NCI-H748 (cell line): ENCODE measurements at regions not wholly inside any gene's neighbourhood (a gene's known extent, or its start where the extent isn't known, plus 50 kb on each side); places are given as distances from the start of the nearest gene placed in this dataset.
"Not testable (repeated sequence)": the region's sequence is repeated elsewhere in the genome, so short reads cannot be mapped to it uniquely, and the experiment has no call there.

ENCODE experiments used
- DNase-seq: peaks from one replicate; lab custom pipeline; 2025; ENCODE audit not compliant: unreplicated experiment; lab: John Stamatoyannopoulos, UW

DNA sequence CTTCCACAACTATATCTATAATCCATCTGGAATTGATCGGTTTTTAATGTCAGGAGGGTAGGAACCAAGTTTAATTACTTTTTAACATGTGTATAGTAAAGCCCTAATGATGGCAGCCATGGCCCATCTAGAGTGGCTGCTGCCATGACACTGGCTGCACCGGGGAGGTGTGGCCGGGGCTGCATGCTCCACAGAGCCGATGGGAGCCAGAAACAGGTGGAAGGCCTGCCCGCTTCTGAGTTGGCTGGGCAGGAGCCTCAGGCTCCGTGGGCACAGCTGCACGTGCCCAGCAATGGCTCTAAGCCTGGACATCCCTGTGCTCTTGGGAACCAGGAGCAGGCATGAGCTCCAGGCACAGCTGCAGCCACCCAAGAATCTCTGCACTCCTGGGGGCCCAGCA is 73.0 kb downstream of the GBP6 start:
- DNase-seq, result no peak

DNA sequence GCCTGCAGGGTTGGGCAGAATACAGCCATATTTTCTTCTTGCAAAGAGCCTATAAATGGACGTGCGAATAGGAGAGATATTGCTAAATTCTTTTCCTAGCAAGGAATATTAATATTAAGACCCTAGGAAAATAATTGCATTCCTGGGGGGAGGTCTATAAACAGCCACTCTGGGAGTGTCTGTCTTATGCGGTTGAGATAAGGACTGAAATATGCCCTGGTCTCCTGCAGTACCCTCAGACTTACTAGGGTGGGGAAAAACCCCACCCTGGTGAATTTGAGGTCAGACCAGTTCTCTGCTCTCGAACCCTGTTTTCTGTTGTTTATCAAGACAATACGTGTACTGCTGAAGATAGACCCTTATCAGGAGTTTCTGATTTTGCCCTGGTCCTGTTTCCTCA is 74.4 kb downstream of the GBP6 start:
- not testable (repeated sequence) for DNase-seq

DNA sequence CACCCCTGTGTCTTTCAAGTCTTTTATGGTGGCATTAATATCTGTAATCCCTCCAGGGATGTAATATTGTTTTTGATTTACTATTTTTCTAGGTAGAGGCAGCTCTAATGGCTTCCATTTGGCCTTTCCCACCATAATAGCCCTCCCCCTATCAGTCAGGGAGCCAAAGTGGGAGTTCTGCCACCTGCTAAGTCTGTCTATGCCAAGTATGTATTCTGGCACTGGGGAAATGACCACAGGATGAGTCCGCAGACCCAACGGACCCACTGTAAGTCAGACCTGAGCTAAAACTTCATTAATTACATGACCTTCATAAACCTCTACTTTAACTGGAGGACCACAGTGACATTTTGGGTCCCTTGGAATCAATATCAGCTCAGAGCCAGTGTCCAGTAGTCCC is 77.1 kb downstream of the GBP6 start:
- DNase-seq, result no peak

DNA sequence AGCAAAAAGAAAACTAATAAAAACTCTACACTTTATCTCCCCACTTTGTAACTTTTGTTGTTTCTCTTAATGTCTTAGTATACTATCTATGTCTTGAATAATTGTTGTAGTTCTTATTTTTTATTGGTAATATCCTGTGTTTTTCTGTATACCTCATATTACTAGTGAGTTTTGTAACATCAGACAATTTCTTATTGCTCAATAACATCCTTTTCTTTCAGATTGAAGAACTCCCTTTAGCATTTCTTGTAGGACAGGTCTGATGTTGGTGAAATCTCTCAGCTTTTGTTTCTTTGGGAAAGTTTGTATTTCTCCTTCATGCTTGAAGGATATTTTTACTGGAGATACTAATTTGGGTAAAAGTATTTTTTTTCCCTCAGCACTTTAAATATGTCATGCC is 79.8 kb upstream of the LRRC8B start:
- no peak for DNase-seq

DNA sequence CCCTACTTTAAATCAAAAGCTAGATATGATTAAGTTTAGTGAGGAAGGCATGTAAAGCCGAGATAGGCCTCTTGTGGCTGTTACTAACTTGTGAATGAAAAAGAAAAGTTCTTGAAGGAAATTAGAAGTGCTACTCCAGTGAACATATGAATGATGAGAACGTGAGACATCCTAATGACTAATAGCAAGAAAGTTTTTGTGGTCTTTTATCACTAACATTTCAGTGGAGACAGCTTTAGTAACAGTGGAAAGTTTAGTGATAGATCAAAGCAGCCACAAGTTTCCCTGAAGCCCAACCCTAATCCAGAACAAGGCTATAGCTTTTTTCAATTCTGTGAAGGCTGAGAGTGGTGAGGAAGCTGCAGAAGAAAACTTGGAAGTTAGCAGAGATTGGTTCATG is 73.6 kb upstream of the LRRC8B start:
- no peak for DNase-seq

DNA sequence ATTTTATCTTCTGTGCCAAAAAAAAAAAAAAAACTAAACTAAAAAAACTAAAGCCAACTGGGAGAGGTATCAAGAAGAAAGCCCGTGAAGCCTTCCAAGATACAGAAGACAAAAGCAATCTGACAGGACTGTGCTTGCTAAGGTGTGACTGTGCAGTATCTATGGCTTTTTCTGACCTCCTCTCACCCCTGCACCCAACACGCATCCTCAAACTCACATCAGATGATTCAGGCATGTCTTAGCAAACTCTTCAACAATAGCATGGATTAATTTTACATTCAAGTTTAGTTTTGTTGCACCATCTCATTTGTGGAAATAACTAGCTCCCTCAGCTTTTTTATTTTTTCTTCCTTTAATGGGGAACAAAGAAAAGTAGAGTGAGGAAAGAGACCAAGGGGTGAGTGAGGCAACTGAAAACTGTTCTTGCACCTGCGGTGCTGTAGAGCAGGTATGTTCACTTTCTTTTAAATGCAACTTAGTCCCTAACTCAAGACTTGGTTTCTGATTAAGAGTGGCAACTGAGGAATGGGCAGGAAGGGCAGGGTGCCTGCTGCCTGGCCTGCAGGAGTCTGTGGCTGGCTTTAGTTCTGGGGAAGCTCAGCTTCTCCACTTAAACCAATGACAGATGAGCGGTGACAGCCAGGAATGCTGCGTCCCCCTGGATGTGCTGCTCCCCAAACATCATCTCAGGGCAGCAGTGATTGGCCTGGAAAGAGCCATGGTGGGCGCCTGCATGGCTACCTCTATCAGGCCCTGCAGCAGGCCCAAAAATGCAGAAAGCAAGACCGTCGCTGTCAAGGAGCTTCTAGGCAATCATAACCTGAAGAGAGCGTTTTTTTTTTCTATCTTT is 71.3 kb upstream of the LRRC8B start:
- DNase-seq, result no peak

DNA sequence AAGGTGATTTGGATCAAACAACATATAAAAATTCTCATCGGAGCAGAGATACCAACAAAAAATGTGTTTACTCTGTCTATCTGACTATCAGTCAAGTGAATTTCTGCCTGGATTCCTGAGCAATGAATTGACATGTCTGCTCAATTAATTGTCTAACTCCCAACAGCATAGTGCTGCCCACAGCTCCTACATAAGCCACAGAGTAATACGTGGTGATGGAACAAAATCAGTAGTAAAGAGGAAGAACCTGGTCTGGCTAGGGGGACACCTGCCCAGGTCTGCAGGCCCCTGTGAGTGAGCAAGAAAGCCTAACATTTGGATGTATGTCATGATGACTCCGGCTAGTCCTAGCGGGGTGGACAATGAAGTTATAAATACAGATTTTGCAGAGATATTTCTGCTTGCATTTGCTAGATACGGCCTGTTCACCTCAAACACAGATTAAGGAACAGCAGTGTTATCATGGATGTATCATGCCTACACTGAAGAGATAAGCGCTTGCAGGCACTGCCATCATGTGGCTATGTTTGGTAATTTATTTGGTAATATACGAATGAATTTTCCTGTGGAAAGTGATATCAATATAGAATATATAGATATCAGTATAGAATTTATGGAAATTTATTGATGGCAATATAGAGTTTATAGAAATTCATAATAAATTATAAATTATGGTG is 69.6 kb upstream of the LRRC8B start:
- peak; percentile 74 for DNase-seq

DNA sequence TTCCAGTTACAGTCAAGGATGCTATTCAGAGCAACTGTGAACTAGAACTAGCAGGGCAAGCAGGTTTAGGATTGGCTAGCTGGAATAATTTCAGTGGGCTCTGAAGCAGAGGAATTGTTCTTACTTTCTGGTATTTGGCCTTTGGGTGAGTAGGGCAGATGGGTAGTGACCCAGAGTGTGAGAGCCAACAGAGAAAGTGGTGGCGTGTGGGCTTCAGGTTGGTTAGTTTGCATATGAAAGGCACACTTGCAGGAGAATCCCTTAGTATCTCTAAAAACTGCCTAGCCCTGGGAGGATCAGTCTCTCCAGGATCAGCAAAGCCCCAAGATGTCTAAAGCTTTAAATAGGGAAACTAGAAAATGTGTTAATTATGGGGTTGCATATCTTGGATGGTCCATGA is 67.6 kb upstream of the LRRC8B start:
- no peak for DNase-seq

DNA sequence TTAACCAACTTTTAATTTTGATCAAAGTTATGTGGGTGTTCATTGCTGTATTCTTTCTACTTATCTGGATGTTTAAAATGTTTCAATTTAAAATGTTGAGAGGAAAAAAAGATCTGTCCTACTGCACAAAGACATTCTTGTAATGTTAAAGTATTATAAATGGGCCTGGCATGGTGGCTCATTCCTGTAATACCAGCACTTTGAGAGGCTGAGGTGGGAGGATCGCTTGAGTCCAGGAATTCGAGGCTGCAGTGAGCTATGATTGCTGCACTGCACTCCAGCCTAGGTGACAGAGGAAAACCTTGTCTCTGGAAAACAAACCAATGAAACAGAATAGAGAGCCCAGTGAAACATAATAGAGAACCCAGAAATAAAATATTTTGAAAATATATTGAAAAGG is 65.5 kb upstream of the LRRC8B start:
- DNase-seq, result no peak

DNA sequence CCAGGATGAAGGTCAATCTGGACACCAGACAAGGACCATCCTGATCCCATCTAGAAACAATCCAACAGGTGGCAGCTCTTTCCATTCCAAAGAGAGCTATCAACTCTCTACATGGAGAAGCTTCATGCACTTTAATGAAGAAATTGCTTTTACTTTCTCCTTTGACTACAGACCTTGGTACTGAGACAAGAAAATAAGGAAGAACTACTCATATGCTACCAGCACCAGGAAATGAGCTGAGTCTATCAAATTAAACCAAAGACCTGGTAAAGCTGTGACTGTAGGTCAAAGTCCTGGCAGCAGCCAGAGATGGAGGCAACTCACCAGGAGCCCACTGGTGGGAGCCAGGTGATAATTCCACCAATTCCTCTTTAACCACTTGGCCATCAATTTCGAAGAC is 64.3 kb upstream of the LRRC8B start:
- no peak for DNase-seq

DNA sequence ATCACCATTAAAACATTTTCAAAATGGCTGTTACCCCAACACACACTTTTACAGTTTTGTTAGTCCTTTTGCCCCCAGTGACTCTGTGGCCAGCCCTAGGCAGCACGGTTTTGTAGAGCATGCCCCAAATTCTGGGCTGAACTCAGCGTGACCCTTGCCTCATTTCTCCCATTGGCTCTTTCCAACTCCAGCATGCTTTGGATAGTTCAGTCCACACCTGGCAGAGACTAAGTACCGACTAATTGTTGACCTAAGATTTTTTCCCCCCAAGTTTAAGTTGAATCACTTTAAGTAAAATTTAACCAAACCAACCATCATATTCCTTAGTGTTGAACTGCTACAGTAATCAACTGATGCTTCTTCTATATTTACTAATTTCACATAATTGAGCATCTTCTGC is 62.4 kb upstream of the LRRC8B start:
- DNase-seq, result no peak

DNA sequence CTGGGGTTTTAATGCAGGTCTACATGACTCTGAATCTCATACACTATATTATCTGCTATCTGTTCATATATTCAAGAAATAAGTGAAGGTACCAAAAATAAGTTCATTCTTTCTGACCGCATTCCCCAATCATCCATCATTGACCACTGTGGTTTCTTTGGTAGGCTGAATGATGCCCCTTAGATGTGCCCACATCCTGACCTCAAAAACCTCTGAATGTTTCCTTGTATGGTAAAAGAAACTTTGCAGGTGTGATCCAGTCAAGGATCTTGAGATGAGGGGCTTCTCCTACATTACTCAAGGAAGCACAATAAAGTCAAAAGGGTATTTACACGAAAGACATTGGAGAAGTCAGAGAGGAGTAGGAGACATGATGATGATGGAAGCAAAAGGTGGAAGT is 60.6 kb upstream of the LRRC8B start:
- DNase-seq, result no peak

DNA sequence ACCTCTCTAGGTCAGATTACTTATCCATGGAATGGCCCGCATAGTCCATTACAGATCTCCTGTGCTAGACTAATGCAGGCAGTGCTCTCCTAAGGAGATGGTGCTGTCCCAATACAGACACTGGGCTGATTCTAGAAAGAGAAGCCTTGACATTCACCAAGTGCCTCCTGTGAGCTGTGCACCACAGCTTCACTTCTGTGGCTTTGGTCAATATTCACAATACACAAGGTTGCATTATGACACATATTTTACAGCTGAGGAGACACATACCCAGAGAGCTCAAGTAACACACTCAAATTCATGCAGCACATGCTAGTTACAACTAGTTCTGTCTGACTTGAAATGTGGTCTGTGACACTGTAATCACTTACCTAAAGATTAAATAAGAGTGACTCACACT is 59.4 kb upstream of the LRRC8B start:
- no peak for DNase-seq

DNA sequence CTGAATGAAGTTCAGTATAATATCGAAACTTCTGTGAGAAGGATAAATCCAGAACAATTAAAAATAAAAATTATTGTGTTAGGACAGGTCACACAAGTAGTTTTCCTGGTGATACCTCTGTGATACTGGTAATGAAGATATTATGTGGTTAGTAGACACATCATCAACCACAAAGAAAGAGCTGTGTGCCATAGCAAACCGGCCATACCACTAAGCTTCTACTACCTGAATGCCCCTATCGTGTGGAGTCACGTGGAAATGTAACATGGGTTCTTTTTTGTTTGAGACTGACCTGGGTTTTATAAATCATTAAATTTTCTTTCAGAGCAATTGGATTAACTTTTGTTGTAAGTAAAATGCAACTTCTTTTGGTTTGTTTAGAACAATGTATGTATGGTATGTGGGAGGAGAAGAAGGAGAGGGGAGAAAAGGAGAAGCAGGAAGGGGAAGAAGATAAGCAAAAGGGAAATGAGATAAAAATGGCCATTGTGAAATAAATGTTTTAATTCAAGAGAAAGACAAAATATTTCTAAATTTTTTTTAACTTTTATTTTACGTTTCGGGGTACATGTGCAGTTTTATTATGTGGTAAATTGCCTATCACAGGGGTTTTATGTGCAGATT is 58.2 kb upstream of the LRRC8B start:
- no peak for DNase-seq

DNA sequence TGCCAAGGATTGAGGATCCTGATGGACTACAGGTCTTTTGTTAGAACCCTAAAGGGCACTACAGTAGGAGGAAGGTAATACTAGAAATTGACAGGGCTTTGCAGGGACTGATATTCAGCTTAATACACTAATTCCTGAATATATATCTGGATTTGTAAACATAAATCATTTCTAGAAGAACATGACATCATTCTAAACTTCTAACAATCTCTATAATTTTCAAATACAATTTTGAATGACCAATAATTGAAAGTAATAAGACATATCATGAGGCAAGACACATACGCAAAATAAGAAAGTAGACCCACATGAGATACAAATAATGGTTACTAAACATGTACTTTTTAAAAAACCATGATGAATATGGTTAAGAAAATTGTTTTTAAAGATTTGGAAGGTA is 52.4 kb upstream of the LRRC8B start:
- no peak for DNase-seq

DNA sequence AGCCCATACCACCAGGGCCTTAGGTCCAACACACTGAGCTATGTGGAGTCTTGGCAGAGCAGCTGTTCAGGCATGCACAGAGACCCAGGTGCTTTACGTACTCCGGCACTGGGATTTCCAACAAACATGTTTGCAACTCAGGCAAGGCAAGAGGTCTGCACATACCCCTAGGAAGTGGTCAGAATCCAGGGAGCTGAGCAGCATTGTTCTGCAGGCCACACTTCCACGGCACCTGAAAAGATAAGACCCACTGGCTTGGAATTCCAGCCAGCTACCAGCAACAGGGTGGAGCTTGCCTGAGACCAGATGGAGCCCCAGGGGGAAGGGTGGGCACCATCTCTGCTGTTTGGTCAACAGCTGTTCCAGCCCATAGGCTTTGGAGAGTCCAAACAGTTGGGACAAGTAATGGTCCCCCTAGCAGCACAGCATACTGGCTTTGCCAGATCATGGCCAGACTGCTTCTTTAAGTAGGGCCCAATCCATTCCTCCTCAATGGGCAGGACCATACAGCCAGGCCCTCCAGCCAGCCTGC is 51.7 kb upstream of the LRRC8B start:
- no peak for DNase-seq
